Esophagus muscularis mucosa (tissue), 2 donors: ENCODE measurements at regions not wholly inside any gene's neighbourhood (a gene's known extent, or its start where the extent isn't known, plus 50 kb on each side); places are given as distances from the start of the nearest gene placed in this dataset.

Source experiments
- EP300 ChIP-seq: sonication (generic); formaldehyde crosslinking; IDR thresholded peaks from one replicate; pipeline ENCODE4 v1.6.1; 2017; ENCODE audit warnings: antibody characterized with exemption
- POLR2A ChIP-seq: fragments of 450-650 bp; IDR thresholded peaks from one replicate; pipeline ENCODE4 v1.6.1; 2017; ENCODE audit warnings: antibody characterized with exemption, moderate library complexity, mild to moderate bottlenecking, low read depth

GRCh38 chr1:218529646-218530300, 184.6 kb downstream of the TGFB2 start:
- TF ChIP-seq EP300 (no peak), POLR2A (no peak)
